HL-60 (cell line): ENCODE measurements at regions not wholly inside any gene's neighbourhood (a gene's known extent, or its start where the extent isn't known, plus 50 kb on each side); places are given as distances from the start of the nearest gene placed in this dataset.

Source experiments
- DNase-seq, 2 experiments: peaks; one replicate each; pipeline ENCODE4 v3.0.0-alpha.2; 2010 to 2020; ENCODE audit warnings: low read depth in 1 of 2, low spot score in 1 of 2
- H3K27ac ChIP-seq: fragments of 250-450 bp; sonication (Bioruptor Pico); replicated peaks from 2 replicates; pipeline ENCODE4 v1.5.1; 2020; ENCODE audit warnings: mild to moderate bottlenecking, moderate library complexity
- H3K27me3 ChIP-seq: fragments of 250-450 bp; sonication (Bioruptor Pico); 2 replicates; pipeline ENCODE4 v1.5.1; 2021; ENCODE audit warnings: mild to moderate bottlenecking, moderate library complexity; ENCODE audit not compliant: insufficient read depth, poor library complexity, severe bottlenecking
- H3K4me3 ChIP-seq: replicated peaks from 2 replicates; pipeline ENCODE4 v1.5.1; 2011; ENCODE audit warnings: mild to moderate bottlenecking, control low read depth, low read length; ENCODE audit not compliant: insufficient read depth
- GABPA ChIP-seq: IDR thresholded peaks from 2 replicates; pipeline ENCODE4 v1.6.1; 2012; ENCODE audit warnings: low read depth
- POLR2AphosphoS5 ChIP-seq: IDR thresholded peaks from 2 replicates; pipeline ENCODE4 v1.6.1; 2012; ENCODE audit warnings: low read depth
- SPI1 ChIP-seq: IDR thresholded peaks from 2 replicates; pipeline ENCODE4 v1.6.1; 2012; ENCODE audit warnings: low read depth, mild to moderate bottlenecking, borderline replicate concordance
- TF ChIP-seq, protein P1 (sequence below): IDR thresholded peaks from one replicate; pipeline ENCODE4 v1.5.1; 2011; ENCODE audit warnings: low read length, control low read depth, inconsistent platforms; ENCODE audit not compliant: insufficient read depth
- TF ChIP-seq, protein P2 (sequence below): IDR thresholded peaks from 2 replicates; pipeline ENCODE4 v1.6.1; 2012; ENCODE audit warnings: low read depth; ENCODE audit not compliant: insufficient replicate concordance

DNA sequence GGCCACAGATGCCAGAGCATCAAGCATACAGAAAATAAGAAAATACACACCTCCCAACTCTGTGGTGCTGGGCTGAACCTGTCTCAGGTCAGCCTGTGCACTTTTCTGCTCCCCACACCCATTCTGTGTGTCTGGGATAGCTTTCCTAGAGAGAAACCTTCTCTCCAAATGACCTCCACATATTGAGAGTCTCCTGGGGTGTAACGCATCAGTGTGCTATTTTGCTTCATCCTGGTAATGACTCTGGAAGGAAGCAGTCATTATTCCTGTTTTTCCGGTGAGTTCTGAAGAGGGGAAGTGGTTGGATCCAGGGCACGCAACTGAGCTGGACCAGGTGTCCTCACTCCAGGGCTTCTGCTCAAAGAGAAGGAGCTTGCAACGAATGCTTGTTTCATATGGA is 73.2 kb upstream of the SH3PXD2B start:
- no peak overlapping the region for H3K27ac ChIP-seq
- H3K4me3 ChIP-seq = no peak overlapping the region
- TF ChIP-seq GABPA (no peak), POLR2AphosphoS5 (no peak), SPI1 (no peak)
- TF ChIP-seq, protein P1, sequence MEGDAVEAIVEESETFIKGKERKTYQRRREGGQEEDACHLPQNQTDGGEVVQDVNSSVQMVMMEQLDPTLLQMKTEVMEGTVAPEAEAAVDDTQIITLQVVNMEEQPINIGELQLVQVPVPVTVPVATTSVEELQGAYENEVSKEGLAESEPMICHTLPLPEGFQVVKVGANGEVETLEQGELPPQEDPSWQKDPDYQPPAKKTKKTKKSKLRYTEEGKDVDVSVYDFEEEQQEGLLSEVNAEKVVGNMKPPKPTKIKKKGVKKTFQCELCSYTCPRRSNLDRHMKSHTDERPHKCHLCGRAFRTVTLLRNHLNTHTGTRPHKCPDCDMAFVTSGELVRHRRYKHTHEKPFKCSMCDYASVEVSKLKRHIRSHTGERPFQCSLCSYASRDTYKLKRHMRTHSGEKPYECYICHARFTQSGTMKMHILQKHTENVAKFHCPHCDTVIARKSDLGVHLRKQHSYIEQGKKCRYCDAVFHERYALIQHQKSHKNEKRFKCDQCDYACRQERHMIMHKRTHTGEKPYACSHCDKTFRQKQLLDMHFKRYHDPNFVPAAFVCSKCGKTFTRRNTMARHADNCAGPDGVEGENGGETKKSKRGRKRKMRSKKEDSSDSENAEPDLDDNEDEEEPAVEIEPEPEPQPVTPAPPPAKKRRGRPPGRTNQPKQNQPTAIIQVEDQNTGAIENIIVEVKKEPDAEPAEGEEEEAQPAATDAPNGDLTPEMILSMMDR = no peak
- TF ChIP-seq, protein P2, sequence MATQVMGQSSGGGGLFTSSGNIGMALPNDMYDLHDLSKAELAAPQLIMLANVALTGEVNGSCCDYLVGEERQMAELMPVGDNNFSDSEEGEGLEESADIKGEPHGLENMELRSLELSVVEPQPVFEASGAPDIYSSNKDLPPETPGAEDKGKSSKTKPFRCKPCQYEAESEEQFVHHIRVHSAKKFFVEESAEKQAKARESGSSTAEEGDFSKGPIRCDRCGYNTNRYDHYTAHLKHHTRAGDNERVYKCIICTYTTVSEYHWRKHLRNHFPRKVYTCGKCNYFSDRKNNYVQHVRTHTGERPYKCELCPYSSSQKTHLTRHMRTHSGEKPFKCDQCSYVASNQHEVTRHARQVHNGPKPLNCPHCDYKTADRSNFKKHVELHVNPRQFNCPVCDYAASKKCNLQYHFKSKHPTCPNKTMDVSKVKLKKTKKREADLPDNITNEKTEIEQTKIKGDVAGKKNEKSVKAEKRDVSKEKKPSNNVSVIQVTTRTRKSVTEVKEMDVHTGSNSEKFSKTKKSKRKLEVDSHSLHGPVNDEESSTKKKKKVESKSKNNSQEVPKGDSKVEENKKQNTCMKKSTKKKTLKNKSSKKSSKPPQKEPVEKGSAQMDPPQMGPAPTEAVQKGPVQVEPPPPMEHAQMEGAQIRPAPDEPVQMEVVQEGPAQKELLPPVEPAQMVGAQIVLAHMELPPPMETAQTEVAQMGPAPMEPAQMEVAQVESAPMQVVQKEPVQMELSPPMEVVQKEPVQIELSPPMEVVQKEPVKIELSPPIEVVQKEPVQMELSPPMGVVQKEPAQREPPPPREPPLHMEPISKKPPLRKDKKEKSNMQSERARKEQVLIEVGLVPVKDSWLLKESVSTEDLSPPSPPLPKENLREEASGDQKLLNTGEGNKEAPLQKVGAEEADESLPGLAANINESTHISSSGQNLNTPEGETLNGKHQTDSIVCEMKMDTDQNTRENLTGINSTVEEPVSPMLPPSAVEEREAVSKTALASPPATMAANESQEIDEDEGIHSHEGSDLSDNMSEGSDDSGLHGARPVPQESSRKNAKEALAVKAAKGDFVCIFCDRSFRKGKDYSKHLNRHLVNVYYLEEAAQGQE = no peak
- no peaks in the 10 kb centered on the region for H3K27me3 ChIP-seq
- DNase-seq = no peak

DNA sequence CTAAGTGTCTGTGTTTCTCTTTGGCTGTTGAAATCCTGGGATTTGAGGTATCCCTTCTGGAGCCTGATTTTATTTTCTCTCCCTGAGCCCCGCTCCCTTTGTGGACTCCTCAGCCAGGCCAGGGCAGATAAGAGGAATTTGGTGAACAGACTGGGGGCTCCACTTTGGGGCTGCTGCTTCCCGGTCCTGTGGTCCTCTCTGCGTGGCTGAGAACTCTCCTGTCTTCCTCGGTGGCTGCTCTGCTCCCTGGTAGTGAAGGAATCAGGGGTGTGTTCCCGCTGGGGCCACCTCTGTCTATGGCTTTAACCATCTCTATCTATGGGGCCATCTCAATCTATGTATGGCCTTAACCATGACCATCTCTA is 71.7 kb upstream of the SH3PXD2B start:
- no peak overlapping the region for H3K27ac ChIP-seq
- no peaks in the 10 kb centered on the region for H3K27me3 ChIP-seq
- TF ChIP-seq, protein P1 = no peak
- TF ChIP-seq, protein P2 = no peak
- no peak for TF ChIP-seq SPI1
- TF ChIP-seq POLR2AphosphoS5 = no peak
- no peak for TF ChIP-seq GABPA
- H3K4me3 ChIP-seq = no peak overlapping the region
- no peak for DNase-seq

DNA sequence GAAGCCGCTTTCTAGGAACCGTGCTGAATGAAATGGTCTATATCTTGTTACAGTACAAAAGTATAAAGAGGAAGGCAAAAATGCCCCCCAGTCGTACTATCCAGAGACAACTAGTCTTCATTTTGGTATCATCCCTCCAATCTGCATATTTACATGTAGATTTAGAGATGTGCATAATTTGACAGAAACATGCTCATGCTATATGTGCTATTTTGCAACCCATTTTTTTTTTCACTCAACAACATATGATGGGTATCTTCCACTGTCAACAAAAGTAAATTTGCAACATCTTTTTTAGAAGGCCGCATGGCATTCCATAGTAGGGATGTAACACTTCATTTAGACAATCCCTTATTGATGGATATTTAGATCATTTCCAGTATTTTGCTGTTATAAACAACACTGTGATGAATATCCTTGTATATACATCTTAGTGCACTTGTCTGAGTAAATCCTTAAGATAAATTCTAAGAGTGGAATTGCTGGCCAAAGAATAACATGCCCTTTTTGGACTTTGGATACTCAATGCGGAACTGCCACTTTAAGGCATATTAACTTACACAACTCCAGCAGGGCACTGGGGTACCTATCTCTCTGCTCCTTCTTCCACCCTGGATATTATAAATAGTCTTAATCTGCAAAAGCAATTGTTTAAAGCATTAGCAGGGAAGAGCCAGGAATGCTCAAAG is 71.1 kb upstream of the SH3PXD2B start:
- Histone ChIP-seq H3K27me3 (no peaks in the 10 kb centered on the region), H3K27ac (no peak overlapping the region), H3K4me3 (no peak overlapping the region)
- no peak for DNase-seq
- TF ChIP-seq SPI1 (no peak), GABPA (no peak), POLR2AphosphoS5 (no peak)
- TF ChIP-seq, protein P2 = no peak
- TF ChIP-seq, protein P1 = no peak
